ENCODE measurements at regions not wholly inside any gene's neighbourhood (a gene's known extent, or its start where the extent isn't known, plus 50 kb on each side); places are given as distances from the start of the nearest gene placed in this dataset.

- H3K4me3 ChIP-seq: no peak overlapping the region
- DNase-seq: no peak
- H3K9me3 ChIP-seq (replicated peaks in 1 of 3): no peaks in the 10 kb centered on the region
- H3K36me3 ChIP-seq (replicated peaks in 1 of 2): no peaks in the 10 kb centered on the region
- TF ChIP-seq, protein P1, sequence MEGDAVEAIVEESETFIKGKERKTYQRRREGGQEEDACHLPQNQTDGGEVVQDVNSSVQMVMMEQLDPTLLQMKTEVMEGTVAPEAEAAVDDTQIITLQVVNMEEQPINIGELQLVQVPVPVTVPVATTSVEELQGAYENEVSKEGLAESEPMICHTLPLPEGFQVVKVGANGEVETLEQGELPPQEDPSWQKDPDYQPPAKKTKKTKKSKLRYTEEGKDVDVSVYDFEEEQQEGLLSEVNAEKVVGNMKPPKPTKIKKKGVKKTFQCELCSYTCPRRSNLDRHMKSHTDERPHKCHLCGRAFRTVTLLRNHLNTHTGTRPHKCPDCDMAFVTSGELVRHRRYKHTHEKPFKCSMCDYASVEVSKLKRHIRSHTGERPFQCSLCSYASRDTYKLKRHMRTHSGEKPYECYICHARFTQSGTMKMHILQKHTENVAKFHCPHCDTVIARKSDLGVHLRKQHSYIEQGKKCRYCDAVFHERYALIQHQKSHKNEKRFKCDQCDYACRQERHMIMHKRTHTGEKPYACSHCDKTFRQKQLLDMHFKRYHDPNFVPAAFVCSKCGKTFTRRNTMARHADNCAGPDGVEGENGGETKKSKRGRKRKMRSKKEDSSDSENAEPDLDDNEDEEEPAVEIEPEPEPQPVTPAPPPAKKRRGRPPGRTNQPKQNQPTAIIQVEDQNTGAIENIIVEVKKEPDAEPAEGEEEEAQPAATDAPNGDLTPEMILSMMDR (IDR thresholded peaks at IDR 0.05): no peak
- TF ChIP-seq POLR2A (IDR thresholded peaks at IDR 0.05): no peak
- no peaks in the 10 kb centered on the region for H3K27me3 ChIP-seq
- intact Hi-C loops (cut with DNase I): no loop called here
- H3K27ac ChIP-seq: no peak overlapping the region
- 91 to 100% (median 94%) methylated on average over 1 of the region's 1 CpG for WGBS, 4 donors
- no peaks in the 10 kb centered on the region for H3K4me1 ChIP-seq (replicated peaks in 1 of 2)
Observed at GRCh38 chr3:8825153-8825825, 55.9 kb upstream of the OXTR start.

GRCh38 chr3:8824238-8824637 is 54.8 kb upstream of the OXTR start:
- Histone ChIP-seq H3K36me3 (replicated peaks in 1 of 2) (no peaks in the 10 kb centered on the region), H3K27me3 (no peaks in the 10 kb centered on the region), H3K9me3 (replicated peaks in 1 of 3) (peaks cover 0 to 3% (median 0%) of the 10 kb centered on the region in 3 donors), H3K4me1 (replicated peaks in 1 of 2) (no peaks in the 10 kb centered on the region), H3K27ac (no peak overlapping the region), H3K4me3 (no peak overlapping the region)
- TF ChIP-seq, protein P1 (IDR thresholded peaks at IDR 0.05): no peak
- no peak for TF ChIP-seq POLR2A (IDR thresholded peaks at IDR 0.05)
- intact Hi-C loops (cut with DNase I): no loop called here
- WGBS, 4 donors: 92 to 98% (median 94%) methylated on average over 1 of the region's 1 CpG
- DNase-seq: no peak

DNA sequence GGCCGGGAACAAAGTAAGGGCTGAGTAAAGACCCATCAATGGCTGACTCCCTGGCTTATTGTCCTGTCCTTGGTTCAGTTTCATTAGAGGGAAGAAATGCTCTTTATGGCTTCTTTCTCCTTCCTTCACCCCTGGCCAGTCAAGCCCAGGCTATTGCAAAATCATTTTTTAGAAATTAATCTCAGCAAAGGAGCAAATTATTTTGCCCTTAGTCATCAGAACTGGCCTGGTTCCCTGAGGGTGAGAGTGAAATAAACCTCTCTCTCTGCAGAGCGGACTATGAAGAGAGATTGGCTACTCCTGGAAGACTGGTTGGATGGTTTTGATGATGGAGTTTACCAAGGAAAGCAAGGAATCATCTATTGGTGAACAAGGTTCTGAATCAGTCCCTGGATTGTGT is 52.7 kb upstream of the OXTR start:
- Histone ChIP-seq H3K27ac (no peak overlapping the region), H3K4me3 (no peak overlapping the region), H3K4me1 (replicated peaks in 1 of 2) (no peaks in the 10 kb centered on the region), H3K36me3 (replicated peaks in 1 of 2) (no peaks in the 10 kb centered on the region), H3K9me3 (replicated peaks in 1 of 3) (peaks cover 0 to 14% (median 0%) of the 10 kb centered on the region in 3 donors), H3K27me3 (no peaks in the 10 kb centered on the region)
- intact Hi-C loops (cut with DNase I): no loop called here
- TF ChIP-seq, protein P1 (IDR thresholded peaks at IDR 0.05): no peak
- TF ChIP-seq POLR2A (IDR thresholded peaks at IDR 0.05): no peak
- WGBS, 4 donors: 88 to 95% (median 90%) methylated on average over 2 of the region's 2 CpGs
- peak in 1 of 7 donors; percentile 29 for DNase-seq

Data from adrenal gland (tissue), 9 donors.